Epithelial cell of proximal tubule (primary cell): ENCODE measurements at regions not wholly inside any gene's neighbourhood (a gene's known extent, or its start where the extent isn't known, plus 50 kb on each side); places are given as distances from the start of the nearest gene placed in this dataset.
"Not testable (repeated sequence)": the region's sequence is repeated elsewhere in the genome, so short reads cannot be mapped to it uniquely, and the experiment has no call there.

ENCODE experiments used
- DNase-seq: peaks from one replicate; pipeline ENCODE4 v3.0.0-alpha.2; 2011; ENCODE audit warnings: low read depth
- H3K4me3 ChIP-seq: 2 replicates; pipeline ENCODE4 v1.5.1; 2011; ENCODE audit warnings: low read depth, mild to moderate bottlenecking, low read length
- TF ChIP-seq, protein P1 (sequence below): conservative IDR thresholded peaks from 2 replicates; pipeline ENCODE4 v1.5.1; 2012; ENCODE audit warnings: low read depth, mild to moderate bottlenecking, low read length

GRCh38 chr16:60363566-60363965 is 1629.5 kb upstream of the GOT2 start:
- TF ChIP-seq, protein P1, sequence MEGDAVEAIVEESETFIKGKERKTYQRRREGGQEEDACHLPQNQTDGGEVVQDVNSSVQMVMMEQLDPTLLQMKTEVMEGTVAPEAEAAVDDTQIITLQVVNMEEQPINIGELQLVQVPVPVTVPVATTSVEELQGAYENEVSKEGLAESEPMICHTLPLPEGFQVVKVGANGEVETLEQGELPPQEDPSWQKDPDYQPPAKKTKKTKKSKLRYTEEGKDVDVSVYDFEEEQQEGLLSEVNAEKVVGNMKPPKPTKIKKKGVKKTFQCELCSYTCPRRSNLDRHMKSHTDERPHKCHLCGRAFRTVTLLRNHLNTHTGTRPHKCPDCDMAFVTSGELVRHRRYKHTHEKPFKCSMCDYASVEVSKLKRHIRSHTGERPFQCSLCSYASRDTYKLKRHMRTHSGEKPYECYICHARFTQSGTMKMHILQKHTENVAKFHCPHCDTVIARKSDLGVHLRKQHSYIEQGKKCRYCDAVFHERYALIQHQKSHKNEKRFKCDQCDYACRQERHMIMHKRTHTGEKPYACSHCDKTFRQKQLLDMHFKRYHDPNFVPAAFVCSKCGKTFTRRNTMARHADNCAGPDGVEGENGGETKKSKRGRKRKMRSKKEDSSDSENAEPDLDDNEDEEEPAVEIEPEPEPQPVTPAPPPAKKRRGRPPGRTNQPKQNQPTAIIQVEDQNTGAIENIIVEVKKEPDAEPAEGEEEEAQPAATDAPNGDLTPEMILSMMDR = no peak
- DNase-seq = no peak
- H3K4me3 ChIP-seq = no peak overlapping the region

DNA sequence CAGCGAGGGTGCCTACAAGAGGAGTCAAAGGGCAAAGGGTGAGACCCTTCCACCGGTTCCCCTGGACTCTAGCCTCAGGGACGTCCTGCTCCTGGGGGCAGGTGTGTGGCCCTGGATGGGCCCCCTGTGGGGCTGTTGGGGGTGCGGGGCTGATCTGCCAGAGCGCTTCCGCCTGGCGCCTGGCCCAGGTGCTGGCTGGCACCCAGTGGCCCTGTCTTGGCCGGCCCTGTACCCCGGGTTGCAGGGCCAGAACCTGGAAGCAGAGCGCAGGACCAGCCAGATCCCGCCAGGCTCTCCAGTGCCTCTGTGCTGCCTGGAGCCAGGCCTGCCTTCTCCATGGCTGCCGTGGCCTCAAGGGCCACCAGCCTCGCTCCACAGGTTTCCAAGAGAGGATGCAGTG is 1625.8 kb upstream of the GOT2 start:
- DNase-seq, H3K4me3 ChIP-seq: not testable (repeated sequence)

DNA sequence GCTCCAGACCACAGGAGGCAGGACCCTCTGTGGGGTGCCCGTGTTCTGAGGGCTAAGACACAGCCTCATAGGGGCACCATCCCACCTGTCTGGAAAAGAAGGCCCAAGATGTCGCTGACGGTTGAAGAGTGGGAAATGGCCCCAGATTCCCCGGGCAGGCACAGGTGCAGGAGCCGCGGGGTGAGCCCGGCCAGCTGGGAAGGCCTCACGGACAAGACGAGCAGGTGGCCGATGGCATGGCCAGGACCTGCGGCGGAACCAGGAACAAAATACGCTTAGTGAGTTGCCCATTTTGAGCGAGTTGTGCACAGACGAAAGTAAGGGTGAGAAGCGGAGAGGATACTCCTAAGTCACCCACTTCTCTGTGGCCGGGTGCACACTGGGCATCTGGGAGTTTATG is 1625.3 kb upstream of the GOT2 start:
- not testable (repeated sequence) for DNase-seq

GRCh38 chr16:60357876-60358522 is 1623.9 kb upstream of the GOT2 start:
- not testable (repeated sequence) for H3K4me3 ChIP-seq, DNase-seq

More for the DNA sequence above, 1625.3 kb upstream of the GOT2 start:
- H3K4me3 ChIP-seq = not testable (repeated sequence)

GRCh38 chr16:60346256-60346655 is 1612.1 kb upstream of the GOT2 start:
- TF ChIP-seq, protein P1 = no peak
- no peak for DNase-seq
- H3K4me3 ChIP-seq = no peak overlapping the region

DNA sequence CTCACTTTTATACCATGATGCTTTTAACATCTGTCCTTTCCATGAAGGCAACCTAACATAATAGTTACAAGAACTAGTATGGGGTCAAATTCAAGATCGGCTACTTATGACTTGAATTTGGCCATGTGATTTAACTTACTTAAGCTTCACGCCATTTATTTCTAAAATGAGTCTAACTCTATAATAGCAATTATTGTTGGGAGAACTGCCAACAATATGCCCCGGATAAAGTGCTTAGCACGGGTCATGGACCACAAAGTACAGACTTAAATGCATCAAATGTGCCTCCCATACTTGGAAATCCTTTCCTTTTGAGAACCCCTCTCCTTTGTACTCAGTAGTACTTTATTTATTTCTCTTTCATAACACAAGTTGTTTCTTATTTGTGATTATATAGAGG is 1603.6 kb upstream of the GOT2 start:
- DNase-seq = no peak
- TF ChIP-seq, protein P1 = no peak
- H3K4me3 ChIP-seq = no peak overlapping the region

GRCh38 chr16:60331168-60331567 is 1597.1 kb upstream of the GOT2 start:
- H3K4me3 ChIP-seq = no peak overlapping the region
- TF ChIP-seq, protein P1 = no peak
- no peak for DNase-seq

DNA sequence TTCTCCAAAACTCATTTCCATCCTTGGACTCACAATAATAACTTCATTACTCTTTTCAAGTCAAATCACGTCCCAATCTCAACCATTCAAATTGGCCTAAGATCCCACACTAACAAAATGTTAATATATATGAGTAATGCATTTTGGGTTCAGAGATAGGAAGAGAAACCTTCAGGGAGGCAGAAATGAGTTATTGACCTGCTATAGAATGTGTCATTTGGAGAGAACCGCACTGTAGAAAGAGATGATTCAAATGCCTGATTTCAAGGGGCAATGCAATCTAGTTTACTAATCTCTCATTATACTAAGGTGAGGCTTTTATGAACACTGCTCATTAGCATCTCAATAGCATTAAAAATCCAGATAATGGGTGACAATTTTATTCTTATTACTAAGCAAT is 1595.0 kb upstream of the GOT2 start:
- H3K4me3 ChIP-seq = no peak overlapping the region
- TF ChIP-seq, protein P1 = no peak
- no peak for DNase-seq

DNA sequence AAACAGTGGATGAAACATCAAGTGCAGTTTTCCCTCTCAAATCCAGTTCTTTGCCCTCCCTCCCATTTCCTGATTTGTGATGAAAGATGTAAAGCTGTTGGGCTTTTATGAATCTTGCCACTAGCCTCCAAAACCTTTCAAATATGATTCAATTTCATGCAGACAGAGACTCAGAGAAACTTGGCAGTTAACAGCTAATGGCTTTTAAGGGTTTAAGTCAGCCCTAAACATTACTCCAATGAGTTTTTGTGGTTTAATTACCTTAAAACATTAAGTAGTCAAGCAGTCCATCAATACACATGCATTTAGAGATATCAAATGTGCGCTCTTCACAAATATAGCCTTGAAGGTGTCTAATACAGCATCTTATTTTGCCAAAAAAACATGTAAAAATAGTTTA is 1594.0 kb upstream of the GOT2 start:
- no peak overlapping the region for H3K4me3 ChIP-seq
- TF ChIP-seq, protein P1 = no peak
- no peak for DNase-seq
